MM.1S (cell line): ENCODE measurements at regions not wholly inside any gene's neighbourhood (a gene's known extent, or its start where the extent isn't known, plus 50 kb on each side); places are given as distances from the start of the nearest gene placed in this dataset.

Source experiments
- DNase-seq: peaks from one replicate; pipeline ENCODE4 v3.0.0-alpha.2; 2015
- H2AFZ ChIP-seq: fragments of 300-600 bp; sonication (generic); 2 replicates; pipeline ENCODE4 v1.6.0; 2016; ENCODE audit warnings: antibody characterized with exemption, low read length
- H3F3A ChIP-seq: fragments of 300-600 bp; sonication (generic); 2 replicates; pipeline ENCODE4 v1.6.1; 2016; ENCODE audit warnings: mild to moderate bottlenecking, antibody characterized with exemption, low read length, moderate library complexity, mixed read lengths; ENCODE audit not compliant: insufficient read depth
- H3K27ac ChIP-seq: fragments of 300-600 bp; sonication (generic); 2 replicates; pipeline ENCODE4 v1.5.1; 2016; ENCODE audit warnings: mild to moderate bottlenecking, low read length
- H3K27me3 ChIP-seq: fragments of 300-600 bp; sonication (generic); replicated peaks from 2 replicates; pipeline ENCODE4 v1.6.0; 2016; ENCODE audit warnings: low read length; ENCODE audit not compliant: insufficient read depth
- H3K36me3 ChIP-seq: fragments of 300-600 bp; sonication (generic); replicated peaks from 2 replicates; pipeline ENCODE4 v1.6.1; 2016; ENCODE audit warnings: mild to moderate bottlenecking, low read length, mixed read lengths; ENCODE audit not compliant: insufficient read depth
- H3K4me1 ChIP-seq: fragments of 300-600 bp; sonication (generic); 2 replicates; pipeline ENCODE4 v1.6.1; 2016; ENCODE audit warnings: low read length, mixed read lengths
- H3K4me2 ChIP-seq: fragments of 300-600 bp; sonication (generic); 2 replicates; pipeline ENCODE4 v1.6.0; 2016; ENCODE audit warnings: low read depth, low read length
- H3K4me3 ChIP-seq: fragments of 300-600 bp; sonication (generic); 2 replicates; pipeline ENCODE4 v1.5.1; 2016; ENCODE audit warnings: low read length, mixed read lengths
- H3K79me2 ChIP-seq: fragments of 300-600 bp; sonication (generic); 2 replicates; pipeline ENCODE4 v1.6.1; 2016; ENCODE audit warnings: mixed run types, low read length, mixed read lengths
- H3K9ac ChIP-seq: fragments of 300-600 bp; sonication (generic); 2 replicates; pipeline ENCODE4 v1.6.1; 2016; ENCODE audit warnings: low read length, mixed read lengths
- H3K9me2 ChIP-seq: fragments of 300-600 bp; sonication (generic); replicated peaks from 2 replicates; pipeline ENCODE4 v1.6.1; 2016; ENCODE audit warnings: mild to moderate bottlenecking, low read length, mixed read lengths; ENCODE audit not compliant: insufficient read depth
- H3K9me3 ChIP-seq: fragments of 300-600 bp; sonication (generic); replicated peaks from 2 replicates; pipeline ENCODE4 v1.6.1; 2016; ENCODE audit warnings: mild to moderate bottlenecking, low read length, mixed read lengths; ENCODE audit not compliant: insufficient read depth
- H4K20me1 ChIP-seq: fragments of 300-600 bp; sonication (generic); 2 replicates; pipeline ENCODE4 v1.6.1; 2016; ENCODE audit warnings: mild to moderate bottlenecking, low read length, moderate library complexity, mixed read lengths; ENCODE audit not compliant: insufficient read depth
- CTCF ChIP-seq: fragments of 300-600 bp; sonication (generic); IDR thresholded peaks from 2 replicates; pipeline ENCODE4 v1.5.1; 2016; ENCODE audit warnings: antibody characterized with exemption, low read length, mixed read lengths
- EZH2 ChIP-seq: fragments of 300-600 bp; sonication (generic); optimal IDR thresholded peaks from 2 replicates; pipeline ENCODE3; 2017; ENCODE audit warnings: low read depth, mild to moderate bottlenecking, antibody characterized with exemption, low read length, mixed read lengths
- EZH2phosphoT487 ChIP-seq: fragments of 300-600 bp; sonication (generic); IDR thresholded peaks from 2 replicates; pipeline ENCODE4 v1.6.1; 2018; ENCODE audit warnings: antibody characterized with exemption, low read length

GRCh38 chr2:118738524-118739308 is 108.7 kb downstream of the EN1 start:
- Histone ChIP-seq H3K27ac (no peak overlapping the region), H3K9ac (no peak overlapping the region)

GRCh38 chr2:118738106-118738505 is 109.3 kb downstream of the EN1 start:
- H3K9me3 ChIP-seq, result no peaks in the 10 kb centered on the region
- no peak for TF ChIP-seq EZH2phosphoT487
- TF ChIP-seq EZH2, result no peak
- no peak for TF ChIP-seq CTCF
- H3K9me2 ChIP-seq, result no peaks in the 10 kb centered on the region
- no peaks in the 10 kb centered on the region for H3F3A ChIP-seq
- no peak overlapping the region for H3K9ac ChIP-seq
- H3K4me2 ChIP-seq, result no peak overlapping the region
- no peak for DNase-seq
- H3K27me3 ChIP-seq, result no peaks in the 10 kb centered on the region
- H3K36me3 ChIP-seq, result no peaks in the 10 kb centered on the region
- no peak overlapping the region for H3K27ac ChIP-seq
- no peaks in the 10 kb centered on the region for H3K4me1 ChIP-seq
- H4K20me1 ChIP-seq, result no peaks in the 10 kb centered on the region
- no peak overlapping the region for H2AFZ ChIP-seq
- H3K79me2 ChIP-seq, result no peaks in the 10 kb centered on the region
- no peak overlapping the region for H3K4me3 ChIP-seq

More at GRCh38 chr2:118738524-118739308, 108.7 kb downstream of the EN1 start:
- Histone ChIP-seq H3F3A (no peaks in the 10 kb centered on the region), H3K79me2 (no peaks in the 10 kb centered on the region), H3K9me2 (no peaks in the 10 kb centered on the region), H4K20me1 (no peaks in the 10 kb centered on the region), H3K4me1 (no peaks in the 10 kb centered on the region), H3K4me2 (no peak overlapping the region), H3K36me3 (no peaks in the 10 kb centered on the region), H3K4me3 (no peak overlapping the region), H3K27me3 (no peaks in the 10 kb centered on the region), H2AFZ (no peak overlapping the region), H3K9me3 (no peaks in the 10 kb centered on the region)
- no peak for DNase-seq
- no peak for TF ChIP-seq CTCF

GRCh38 chr2:118737684-118738083 is 109.8 kb downstream of the EN1 start:
- no peak for DNase-seq
- H3K36me3 ChIP-seq, result no peaks in the 10 kb centered on the region
- H3K9me2 ChIP-seq, result no peaks in the 10 kb centered on the region
- H4K20me1 ChIP-seq, result no peaks in the 10 kb centered on the region
- no peak overlapping the region for H2AFZ ChIP-seq
- no peak overlapping the region for H3K4me3 ChIP-seq
- TF ChIP-seq EZH2 (no peak), EZH2phosphoT487 (no peak), CTCF (no peak)
- H3F3A ChIP-seq, result no peaks in the 10 kb centered on the region
- H3K27me3 ChIP-seq, result no peaks in the 10 kb centered on the region
- H3K4me1 ChIP-seq, result no peaks in the 10 kb centered on the region
- no peak overlapping the region for H3K4me2 ChIP-seq
- no peaks in the 10 kb centered on the region for H3K79me2 ChIP-seq
- H3K27ac ChIP-seq, result no peak overlapping the region
- no peak overlapping the region for H3K9ac ChIP-seq
- no peaks in the 10 kb centered on the region for H3K9me3 ChIP-seq
